Astrocyte of the cerebellum (primary cell): ENCODE measurements at regions not wholly inside any gene's neighbourhood (a gene's known extent, or its start where the extent isn't known, plus 50 kb on each side); places are given as distances from the start of the nearest gene placed in this dataset.

Source experiments
- DNase-seq: peaks from one replicate; pipeline ENCODE4 v3.0.0-alpha.2; 2011; ENCODE audit warnings: low read depth
- H3K4me3 ChIP-seq: 2 replicates; pipeline ENCODE4 v1.5.1; 2011; ENCODE audit warnings: mild to moderate bottlenecking, low read depth, low read length, moderate library complexity
- in situ Hi-C: cut with HindIII; loops from 2 replicates; pipeline ENCODE4 v1.10.0; 2017; ENCODE audit warnings: low sequenced_read_pairs
- TF ChIP-seq, protein P1 (sequence below): IDR thresholded peaks from 2 replicates; pipeline ENCODE4 v1.5.1; 2012; ENCODE audit warnings: low read length, low read depth, moderate library complexity, mild to moderate bottlenecking; ENCODE audit errors: missing control alignments

DNA sequence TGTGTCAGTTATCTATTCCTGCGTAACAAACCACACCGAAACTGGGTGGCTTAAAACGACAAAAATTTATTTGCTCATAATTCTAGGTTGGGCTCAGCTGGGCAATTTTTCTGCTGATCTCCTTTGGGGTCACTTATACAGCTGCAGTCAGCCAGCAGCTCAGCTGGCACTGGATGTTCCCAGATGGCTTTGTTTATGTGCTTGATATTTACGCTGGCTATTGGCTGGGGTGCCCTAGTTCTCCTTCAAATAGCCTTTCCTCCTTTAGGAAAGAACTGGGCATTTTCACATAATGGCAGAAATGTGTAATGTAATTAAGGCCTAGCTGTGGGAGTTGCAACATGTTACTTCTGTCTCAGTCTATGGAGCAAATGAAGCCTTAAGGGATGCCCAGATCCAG is 142.2 kb downstream of the B3GNT2 start:
- TF ChIP-seq, protein P1, sequence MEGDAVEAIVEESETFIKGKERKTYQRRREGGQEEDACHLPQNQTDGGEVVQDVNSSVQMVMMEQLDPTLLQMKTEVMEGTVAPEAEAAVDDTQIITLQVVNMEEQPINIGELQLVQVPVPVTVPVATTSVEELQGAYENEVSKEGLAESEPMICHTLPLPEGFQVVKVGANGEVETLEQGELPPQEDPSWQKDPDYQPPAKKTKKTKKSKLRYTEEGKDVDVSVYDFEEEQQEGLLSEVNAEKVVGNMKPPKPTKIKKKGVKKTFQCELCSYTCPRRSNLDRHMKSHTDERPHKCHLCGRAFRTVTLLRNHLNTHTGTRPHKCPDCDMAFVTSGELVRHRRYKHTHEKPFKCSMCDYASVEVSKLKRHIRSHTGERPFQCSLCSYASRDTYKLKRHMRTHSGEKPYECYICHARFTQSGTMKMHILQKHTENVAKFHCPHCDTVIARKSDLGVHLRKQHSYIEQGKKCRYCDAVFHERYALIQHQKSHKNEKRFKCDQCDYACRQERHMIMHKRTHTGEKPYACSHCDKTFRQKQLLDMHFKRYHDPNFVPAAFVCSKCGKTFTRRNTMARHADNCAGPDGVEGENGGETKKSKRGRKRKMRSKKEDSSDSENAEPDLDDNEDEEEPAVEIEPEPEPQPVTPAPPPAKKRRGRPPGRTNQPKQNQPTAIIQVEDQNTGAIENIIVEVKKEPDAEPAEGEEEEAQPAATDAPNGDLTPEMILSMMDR = no peak
- no peak overlapping the region for H3K4me3 ChIP-seq
- in situ Hi-C loops = no loop called here
- DNase-seq = no peak

DNA sequence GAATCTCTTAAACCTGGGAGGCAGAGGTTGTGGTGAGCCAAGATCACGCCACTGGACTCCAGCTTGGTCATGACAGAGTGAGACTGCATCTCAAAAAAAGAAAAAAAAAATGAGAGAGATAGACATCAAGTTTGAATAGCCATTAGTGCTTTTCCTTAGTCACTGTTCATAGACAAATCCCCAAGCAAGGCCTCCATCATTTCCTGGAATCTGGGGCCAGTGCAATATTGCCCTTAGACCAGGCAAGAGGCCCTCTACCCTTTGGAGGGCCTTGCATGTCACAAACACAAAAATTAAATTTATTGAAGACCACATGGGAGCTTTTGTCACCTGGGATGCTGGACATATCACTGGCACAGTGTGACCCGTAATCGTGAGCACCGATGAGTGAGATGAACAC is 141.5 kb downstream of the B3GNT2 start:
- TF ChIP-seq, protein P1 = no peak
- in situ Hi-C loops = no loop called here
- no peak overlapping the region for H3K4me3 ChIP-seq
- no peak for DNase-seq

DNA sequence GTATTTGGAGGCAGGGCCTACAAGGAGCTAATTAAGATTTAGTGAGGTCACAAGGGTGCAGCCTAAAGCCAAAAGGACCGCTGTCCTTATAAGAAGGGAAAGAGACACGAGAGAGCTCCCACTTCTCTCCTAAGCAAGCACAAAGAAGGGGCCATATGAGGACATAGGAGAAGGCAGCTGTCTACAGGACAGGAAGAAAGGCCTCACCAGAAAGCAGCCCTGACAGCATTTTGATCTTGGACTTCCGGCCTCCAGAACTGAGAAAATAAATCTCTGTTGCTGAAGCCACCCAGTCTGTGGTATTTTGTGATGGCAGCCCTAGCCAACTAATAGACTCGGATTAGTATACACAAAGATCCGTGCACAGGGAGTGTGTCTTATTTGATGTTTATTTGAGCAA is 139.7 kb downstream of the B3GNT2 start:
- H3K4me3 ChIP-seq = no peak overlapping the region
- in situ Hi-C loops = no loop called here
- DNase-seq = no peak
- TF ChIP-seq, protein P1 = no peak

DNA sequence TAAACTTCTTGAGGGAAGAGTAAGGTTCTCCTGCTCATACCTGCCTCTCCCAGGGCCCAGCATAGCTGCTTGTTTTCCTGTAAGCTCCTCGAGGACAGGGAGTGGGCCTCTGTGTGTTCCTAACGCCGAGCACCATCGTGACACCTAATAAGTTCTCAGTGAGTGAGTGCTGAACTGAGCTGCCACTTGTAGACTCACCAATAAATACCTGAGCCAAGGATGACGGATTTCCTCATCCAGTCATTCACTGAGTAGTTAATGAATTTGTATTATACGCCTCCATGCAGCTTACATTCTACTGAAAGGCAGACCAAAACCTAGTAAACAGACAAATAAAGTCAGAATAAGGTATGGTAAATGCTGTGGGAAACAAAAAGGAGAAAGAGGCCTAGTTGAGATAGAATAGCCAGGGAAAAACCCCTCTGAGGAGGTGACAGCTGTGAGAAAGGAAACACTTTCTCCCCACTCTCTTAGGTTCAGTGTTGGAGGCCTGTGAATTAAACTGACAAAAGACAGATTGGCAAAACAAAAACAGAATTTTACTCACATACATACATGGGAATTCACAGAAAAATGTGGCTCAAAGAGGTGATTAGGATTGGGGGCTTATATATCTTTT is 138.6 kb downstream of the B3GNT2 start:
- in situ Hi-C loops = loop anchor here (5.0 kb wide), 1 partner anchor 77 kb away; no protein-coding TSS in a partner anchor
- TF ChIP-seq, protein P1 = no peak
- DNase-seq = no peak
- H3K4me3 ChIP-seq = no peak overlapping the region

DNA sequence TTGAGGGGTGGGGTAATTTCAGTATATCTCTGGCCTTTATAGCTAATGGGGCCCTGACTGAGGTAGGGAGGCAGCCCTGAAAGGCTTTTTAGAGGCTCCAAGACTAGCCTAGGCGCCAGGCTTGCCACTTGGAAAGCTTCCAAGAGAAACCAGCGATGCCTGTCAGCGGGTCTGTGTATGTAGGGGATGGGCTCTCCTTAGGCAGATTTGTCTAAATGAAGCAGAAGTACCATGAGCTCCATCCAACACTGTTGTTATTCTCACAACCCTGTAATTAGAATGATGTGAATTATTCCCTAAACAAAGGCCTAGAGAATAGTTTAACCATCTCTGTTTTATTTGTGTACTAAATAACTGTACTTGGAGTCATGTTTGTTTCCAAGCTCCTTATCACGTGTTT is 138.1 kb downstream of the B3GNT2 start:
- no peak for DNase-seq
- in situ Hi-C loops = loop anchor here (5.0 kb wide), 1 partner anchor 77 kb away; no protein-coding TSS in a partner anchor
- H3K4me3 ChIP-seq = no peak overlapping the region
- TF ChIP-seq, protein P1 = no peak

- TF ChIP-seq, protein P1 = no peak
- in situ Hi-C loops = loop anchor here (5.0 kb wide), 1 partner anchor 74 kb away; no protein-coding TSS in a partner anchor
- no peak overlapping the region for H3K4me3 ChIP-seq
- no peak for DNase-seq
Measured at GRCh38 chr2:62330959-62331358, 135.0 kb downstream of the B3GNT2 start.
